Gastroesophageal sphincter (tissue), 3 donors: ENCODE measurements at regions not wholly inside any gene's neighbourhood (a gene's known extent, or its start where the extent isn't known, plus 50 kb on each side); places are given as distances from the start of the nearest gene placed in this dataset.

Experiments used
- CTCF ChIP-seq, 4 experiments: fragments of 200-600 bp in 2 of 4; fragments of 450-650 bp in 2 of 4; sonication (generic) in 1 of 4; IDR thresholded peaks; one replicate each; pipeline ENCODE4 v1.5.1; 2017 to 2019; ENCODE audit warnings: antibody characterized with exemption in 4 of 4, mild to moderate bottlenecking in 2 of 4, moderate library complexity in 2 of 4
- EP300 ChIP-seq: sonication (generic); formaldehyde crosslinking; IDR thresholded peaks from one replicate; pipeline ENCODE4 v1.6.1; 2017; ENCODE audit warnings: antibody characterized with exemption, mild to moderate bottlenecking
- POLR2A ChIP-seq, 2 donors: fragments of 450-650 bp; IDR thresholded peaks; one replicate each; pipeline ENCODE4 v1.6.1; 2017; ENCODE audit warnings: antibody characterized with exemption in 2 of 2, mild to moderate bottlenecking in 2 of 2, moderate library complexity in 1 of 2
- POLR2AphosphoS5 ChIP-seq: sonication (generic); formaldehyde crosslinking; IDR thresholded peaks from one replicate; pipeline ENCODE4 v1.6.1; 2017; ENCODE audit warnings: antibody characterized with exemption

GRCh38 chr10:130372222-130372621, 236.0 kb downstream of the GLRX3 start:
- TF ChIP-seq CTCF (IDR thresholded peaks at IDR 0.05) (no peak), POLR2AphosphoS5 (no peak), POLR2A (IDR thresholded peaks at IDR 0.05) (no peak), EP300 (no peak)
